NCI-H345 treated with DMSO at 0.1 percent for 48 hours (cell line): ENCODE measurements at regions not wholly inside any gene's neighbourhood (a gene's known extent, or its start where the extent isn't known, plus 50 kb on each side); places are given as distances from the start of the nearest gene placed in this dataset.
"Not testable (repeated sequence)": the region's sequence is repeated elsewhere in the genome, so short reads cannot be mapped to it uniquely, and the experiment has no call there.

ENCODE experiments used
- DNase-seq: peaks from one replicate; lab custom pipeline; 2025; ENCODE audit not compliant: unreplicated experiment; lab: John Stamatoyannopoulos, UW

DNA sequence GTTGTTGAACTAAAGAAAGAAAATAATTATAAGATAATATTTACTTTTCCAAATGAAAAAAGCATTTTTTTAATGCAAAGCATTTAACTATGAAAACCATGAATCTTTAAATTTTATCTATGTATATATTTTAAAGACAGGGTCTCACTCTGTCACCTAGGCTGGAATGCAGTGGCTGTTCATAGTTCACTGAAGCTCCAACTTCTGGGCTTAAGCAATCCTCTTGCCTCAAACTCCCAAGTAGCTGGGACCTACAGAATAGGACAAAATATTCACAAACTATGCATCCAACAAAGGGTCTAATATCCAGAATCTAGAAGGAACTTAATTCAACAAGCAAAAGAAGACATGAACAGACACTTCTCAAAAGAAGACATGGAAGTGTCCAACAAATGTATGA is 55.9 kb upstream of the ALB start:
- no peak for DNase-seq

DNA sequence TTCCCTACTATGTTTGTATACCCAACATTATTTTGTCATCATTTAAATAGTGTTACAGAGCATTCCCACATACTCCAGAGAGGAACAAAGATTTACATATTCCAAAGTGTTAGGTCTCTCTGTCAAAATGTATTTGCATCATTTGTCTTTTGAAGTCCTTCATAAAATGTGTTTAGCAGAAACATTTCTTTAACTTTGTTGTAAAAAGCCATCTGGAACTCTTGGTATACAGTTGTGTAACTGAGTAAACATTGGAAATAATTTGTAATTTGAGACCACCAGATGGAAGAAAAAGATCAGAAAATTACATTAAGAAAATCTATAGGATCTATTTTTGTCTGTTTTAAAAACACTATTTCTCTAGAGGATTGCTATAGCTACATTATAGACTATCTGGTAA is 56.6 kb upstream of the ALB start:
- no peak for DNase-seq

DNA sequence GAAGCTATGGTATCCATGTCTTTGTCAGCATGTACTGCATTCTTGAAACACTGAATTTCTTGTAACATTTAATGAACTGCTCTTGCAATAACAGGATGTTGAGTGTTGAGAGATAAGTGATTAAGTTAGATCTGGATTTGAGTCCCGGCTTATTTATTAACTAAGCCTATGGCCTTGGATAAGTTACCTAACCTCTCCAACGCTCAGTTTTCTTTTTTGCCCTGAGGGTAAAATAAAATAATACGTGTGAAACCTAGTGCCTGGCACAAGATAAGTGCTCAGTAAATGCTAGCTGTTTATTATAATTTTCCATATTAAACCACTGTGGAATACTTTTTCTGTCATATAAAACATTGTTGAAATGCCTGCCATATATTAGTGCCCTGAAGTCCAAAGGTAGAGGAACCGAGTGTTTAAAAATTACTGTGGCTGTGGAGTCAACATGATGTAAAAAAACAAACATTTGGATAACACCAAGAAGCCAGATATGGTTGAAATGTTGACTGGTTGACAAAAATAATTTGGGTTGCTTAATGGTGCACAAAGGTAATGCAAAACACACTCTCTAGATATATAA is 58.6 kb upstream of the ALB start:
- DNase-seq, result no peak

DNA sequence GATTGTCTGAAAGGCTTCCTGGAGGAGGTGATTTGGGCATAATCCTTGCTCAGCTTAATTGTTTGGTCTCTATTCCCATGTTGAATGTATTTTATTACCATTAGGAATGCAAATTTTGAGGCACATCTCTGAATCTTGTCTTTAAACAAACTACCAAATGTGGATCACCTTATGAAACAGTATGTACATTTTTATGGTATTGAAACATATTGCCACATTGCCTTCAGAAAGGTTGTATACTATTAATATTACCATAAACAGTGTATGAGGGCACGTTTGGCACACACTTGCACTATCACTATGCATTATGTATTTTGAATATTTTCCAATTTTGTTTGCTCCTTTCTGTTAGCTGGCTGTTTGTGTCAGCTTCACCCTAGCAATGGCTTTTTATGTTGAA is 60.0 kb upstream of the ALB start:
- no peak for DNase-seq

DNA sequence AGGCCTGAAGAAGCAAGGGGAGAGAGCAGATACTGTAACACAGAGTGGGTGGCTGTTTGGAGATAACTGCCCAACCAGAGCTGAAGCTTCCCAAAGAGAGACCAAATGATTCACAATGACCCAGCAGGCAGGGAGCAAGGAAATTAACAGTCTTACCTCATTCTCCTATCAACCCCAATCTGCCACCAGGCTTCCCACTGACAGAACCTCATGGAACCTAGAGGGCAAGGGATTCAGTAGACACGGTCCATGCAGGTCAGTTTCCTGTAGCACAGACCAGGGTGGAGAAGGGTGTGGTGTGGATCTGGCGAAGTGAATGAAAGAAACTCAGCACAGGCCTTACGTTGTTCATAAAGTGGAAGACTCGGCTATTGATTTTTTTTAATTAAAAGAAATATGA is 60.7 kb upstream of the ALB start:
- no peak for DNase-seq

DNA sequence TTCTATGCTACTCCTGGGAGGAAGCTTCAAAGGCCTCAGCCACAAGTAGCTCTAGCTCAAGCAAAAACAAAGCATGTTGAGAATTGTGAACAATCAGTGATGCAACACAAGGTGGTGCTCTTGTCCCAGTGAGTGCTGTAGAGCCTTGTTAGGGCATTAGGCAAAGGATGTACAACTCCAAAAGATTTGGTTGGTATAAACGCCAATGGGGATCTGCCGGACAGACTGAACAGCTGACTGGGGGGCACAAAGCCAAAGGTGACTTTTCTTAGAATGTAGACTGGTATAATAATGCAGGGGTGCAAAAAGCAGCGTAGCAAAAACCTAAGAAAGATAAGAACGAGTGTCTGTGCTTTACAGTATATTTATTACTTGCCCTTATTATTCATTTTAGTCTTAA is 62.6 kb upstream of the ALB start:
- peak; percentile 53 for DNase-seq

DNA sequence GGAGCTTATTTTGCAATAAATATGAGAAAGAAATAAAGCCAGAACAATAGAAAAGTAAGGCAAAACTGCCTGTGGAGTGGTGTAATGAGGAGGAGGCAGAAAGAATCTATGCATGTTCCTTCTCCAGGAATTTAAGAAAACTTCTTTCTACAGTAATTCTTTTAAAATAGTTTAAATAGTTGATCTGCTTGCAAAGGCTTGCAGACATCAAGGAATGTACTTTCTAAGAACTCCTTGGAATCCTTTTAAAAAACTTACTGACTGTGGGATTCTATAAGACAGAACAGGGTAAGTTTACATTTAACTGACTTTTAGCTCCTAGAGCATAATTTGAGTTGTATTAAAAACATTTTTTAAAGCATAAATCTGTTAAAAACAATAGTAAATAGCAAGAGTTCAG is 63.2 kb upstream of the ALB start:
- no peak for DNase-seq

DNA sequence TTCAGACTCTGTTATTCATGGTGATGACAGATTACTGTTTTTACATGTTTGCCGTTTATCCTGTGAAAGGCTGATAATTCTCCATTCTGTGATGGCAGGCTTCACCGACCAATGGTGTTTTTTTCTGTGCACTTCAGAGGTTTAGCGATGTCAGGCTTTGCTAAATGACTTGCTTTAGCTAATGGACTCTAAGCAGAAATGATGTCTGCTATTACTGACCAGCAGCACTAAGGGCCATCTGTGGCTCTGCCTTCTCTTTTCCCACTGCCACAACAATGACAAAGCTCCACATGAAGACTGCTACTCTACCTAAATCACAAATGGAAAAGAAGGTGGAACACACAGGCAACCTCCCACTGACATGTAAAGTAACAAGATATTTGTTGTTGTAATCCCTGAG is 68.4 kb upstream of the ALB start:
- no peak for DNase-seq

DNA sequence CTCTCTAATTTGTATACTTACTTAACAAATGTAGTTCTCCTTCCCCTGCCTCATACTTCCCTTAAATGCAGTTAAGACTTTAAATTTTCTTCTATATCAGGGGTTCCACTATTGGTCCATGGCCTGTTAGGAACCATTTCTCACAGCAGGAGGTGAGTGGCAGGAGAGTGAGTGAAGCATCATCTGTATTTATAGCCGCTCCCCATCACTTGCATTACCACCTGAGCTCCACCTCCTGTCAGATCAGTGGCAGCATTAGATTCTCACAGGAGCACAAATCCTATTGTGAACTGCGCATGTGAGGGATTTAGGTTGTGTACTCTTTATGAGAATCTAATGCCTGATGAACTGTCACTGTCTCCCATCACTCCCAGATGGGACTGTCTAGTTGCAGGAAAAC is 72.1 kb upstream of the ALB start:
- not testable (repeated sequence) for DNase-seq

DNA sequence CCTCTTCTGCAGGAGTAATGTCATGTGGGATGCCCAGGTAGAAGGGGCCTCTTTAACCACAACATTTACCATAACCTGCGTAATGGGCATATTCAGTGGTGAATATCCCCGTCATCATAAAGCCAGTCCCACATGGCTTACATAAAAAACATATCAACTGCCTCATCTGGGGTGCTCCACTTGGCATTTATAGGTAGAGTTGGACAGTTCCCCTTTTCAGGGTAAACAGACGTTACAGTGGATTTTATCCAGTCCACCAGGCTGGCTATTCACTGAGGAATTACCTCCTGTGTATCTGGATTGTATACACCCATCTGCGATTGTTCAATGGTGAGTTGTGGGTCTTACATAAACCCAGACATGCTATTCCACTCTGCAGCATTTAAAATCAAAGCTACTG is 70.7 kb upstream of the ANKRD17 start:
- no peak for DNase-seq

DNA sequence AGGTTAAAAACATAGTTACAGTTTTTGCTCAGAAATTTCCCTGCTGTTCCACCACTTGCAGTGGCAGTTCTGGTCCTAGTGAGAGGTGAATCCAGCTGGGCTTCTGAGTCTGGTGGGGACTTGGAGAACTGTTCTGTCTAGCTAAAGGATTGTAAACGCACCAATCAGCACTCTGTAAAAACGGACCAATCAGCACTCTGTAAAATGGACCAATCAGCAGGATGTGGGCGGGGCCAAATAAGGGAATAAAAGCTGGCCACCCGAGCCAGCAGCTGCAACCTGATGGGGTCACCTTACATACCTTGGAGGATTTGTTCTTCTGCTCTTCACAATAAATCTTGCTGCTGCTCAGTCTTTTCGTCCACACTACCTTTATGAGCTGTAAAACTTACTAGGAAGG is 67.2 kb upstream of the ANKRD17 start:
- DNase-seq, result not testable (repeated sequence)

DNA sequence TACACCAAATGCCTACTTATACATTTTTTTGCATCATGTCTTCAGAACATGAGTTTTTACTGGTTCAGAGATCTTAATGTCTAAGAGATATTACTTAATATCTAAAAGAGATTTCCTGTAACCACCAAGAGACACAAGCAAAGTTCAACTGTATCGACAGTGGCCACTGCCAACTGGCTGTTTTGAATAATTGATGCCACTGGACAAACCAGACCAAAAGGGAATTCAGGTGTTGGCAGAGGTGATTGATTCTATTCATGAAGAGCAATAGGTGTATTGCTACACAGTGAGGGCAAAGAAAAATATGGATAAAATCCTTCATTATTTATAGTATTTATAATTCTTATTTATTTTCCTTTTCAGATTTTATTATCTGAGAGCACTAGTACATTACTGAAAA is 58.5 kb upstream of the ANKRD17 start:
- no peak for DNase-seq

DNA sequence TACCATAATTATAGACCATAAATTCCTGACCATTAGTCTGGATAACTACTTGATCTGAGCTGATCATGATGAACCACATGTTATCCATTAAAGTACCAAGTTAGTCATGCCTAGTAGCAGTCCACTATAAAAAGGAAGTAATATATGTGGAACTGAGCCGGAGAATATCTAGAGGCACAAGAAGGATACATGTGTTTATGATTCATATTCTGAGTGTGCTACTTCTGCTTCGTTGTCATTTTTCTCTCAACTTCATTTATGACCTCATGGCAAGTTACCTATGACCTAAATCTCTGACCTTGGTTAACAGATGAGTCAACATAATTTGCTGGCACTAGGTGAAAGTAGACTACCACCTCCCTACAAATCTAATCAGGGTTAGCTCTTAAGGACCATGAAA is 56.5 kb upstream of the ANKRD17 start:
- no peak for DNase-seq

DNA sequence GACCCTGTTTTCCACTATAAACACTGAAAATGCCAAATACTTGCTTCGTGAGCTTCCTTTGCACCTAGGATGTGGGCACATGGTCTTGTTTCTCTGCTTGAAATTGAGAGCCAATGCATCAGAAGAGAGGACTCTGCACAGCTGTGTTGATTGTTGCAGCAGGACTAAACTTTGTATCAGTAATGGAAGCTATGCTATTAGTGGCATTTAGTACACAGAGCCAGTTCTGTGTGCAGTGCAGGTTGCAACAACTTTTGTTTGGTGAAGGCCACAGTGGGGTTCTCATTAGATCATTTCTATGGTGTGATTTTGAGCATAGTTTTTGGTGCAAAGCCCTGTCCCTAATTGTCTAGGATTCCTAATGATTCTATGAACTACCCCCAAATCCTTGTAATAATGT is 54.4 kb upstream of the ANKRD17 start:
- no peak for DNase-seq

DNA sequence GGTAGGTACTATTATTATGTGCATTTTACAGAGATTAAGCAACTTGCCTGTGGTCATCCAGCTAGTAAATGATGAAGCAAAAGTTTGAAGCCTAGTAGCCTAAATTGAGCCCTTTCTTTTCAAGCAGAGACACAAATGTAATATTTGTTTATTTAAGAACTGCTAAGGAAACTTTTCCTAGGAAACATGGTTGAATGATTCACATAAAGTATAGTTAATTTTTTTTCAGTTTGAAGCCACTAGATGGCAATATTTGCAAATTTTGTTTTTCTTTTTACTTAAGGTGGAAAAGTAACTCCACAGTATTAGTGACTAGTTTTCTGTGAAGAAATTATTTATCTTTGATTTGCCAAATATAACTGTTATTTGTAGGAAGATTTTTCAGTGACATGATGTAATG is 52.8 kb upstream of the ANKRD17 start:
- peak; percentile 6 for DNase-seq

DNA sequence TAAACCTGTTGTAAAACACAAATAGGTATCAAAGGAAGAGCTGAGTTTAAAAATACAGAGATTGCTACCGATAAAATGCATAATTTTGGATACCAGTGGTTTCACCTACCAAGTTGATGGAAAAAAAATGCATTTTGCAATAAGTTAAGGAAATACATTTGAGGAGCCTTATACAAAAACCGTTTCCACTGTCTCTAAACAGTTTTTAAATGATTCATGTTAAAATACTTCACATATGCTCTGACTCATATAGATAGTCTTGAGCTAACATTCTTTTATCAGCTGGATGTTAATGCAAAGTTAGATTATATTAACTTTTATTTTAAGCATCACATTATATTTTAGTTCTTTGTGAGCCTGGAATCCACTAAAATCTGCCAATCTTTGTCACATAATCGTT is 50.6 kb upstream of the ANKRD17 start:
- no peak for DNase-seq
